Neural cell (in vitro differentiated cells): ENCODE measurements at regions not wholly inside any gene's neighbourhood (a gene's known extent, or its start where the extent isn't known, plus 50 kb on each side); places are given as distances from the start of the nearest gene placed in this dataset.

Source experiments
- H2AFZ ChIP-seq: fragments of 200-600, 300-800 bp; sonication (generic), shearing (Covaris generic); 2 replicates; pipeline ENCODE4 v1.6.0; 2014; ENCODE audit warnings: low read depth, mild to moderate bottlenecking, antibody characterized with exemption, low read length, moderate library complexity
- H3F3A ChIP-seq: fragments of 200-600 bp; shearing (Covaris generic); 2 replicates; pipeline ENCODE4 v1.6.1; 2016; ENCODE audit warnings: mild to moderate bottlenecking, moderate library complexity, mixed read lengths, antibody characterized with exemption, low read length; ENCODE audit not compliant: insufficient read depth, poor library complexity, severe bottlenecking
- H3K27ac ChIP-seq: fragments of 200-600, 300-800 bp; sonication (generic), shearing (Covaris generic); 2 replicates; pipeline ENCODE4 v1.5.1; 2014; ENCODE audit warnings: mild to moderate bottlenecking, low read length, moderate library complexity
- H3K27me3 ChIP-seq: fragments of 300-800, 200-600 bp; sonication (generic), shearing (Covaris generic); 2 replicates; pipeline ENCODE4 v1.6.0; 2014; ENCODE audit warnings: mild to moderate bottlenecking, low read depth, low read length, moderate library complexity; ENCODE audit not compliant: insufficient read depth
- H3K36me3 ChIP-seq: fragments of 300-800, 200-600 bp; sonication (generic), shearing (Covaris generic); 2 replicates; pipeline ENCODE4 v1.5.1; 2014; ENCODE audit warnings: mild to moderate bottlenecking, antibody characterized with exemption, low read length, moderate library complexity; ENCODE audit not compliant: insufficient read depth
- H3K4me2 ChIP-seq: fragments of 300-800, 200-600 bp; sonication (generic), shearing (Covaris generic); 2 replicates; pipeline ENCODE4 v1.6.0; 2014; ENCODE audit warnings: mild to moderate bottlenecking, low read length
- H3K4me3 ChIP-seq: fragments of 300-800, 200-600 bp; sonication (generic), shearing (Covaris generic); 2 replicates; pipeline ENCODE4 v1.5.1; 2014; ENCODE audit warnings: mild to moderate bottlenecking, low read length, moderate library complexity
- H3K79me2 ChIP-seq: fragments of 200-600 bp; shearing (Covaris generic); replicated peaks from 2 replicates; pipeline ENCODE4 v1.6.0; 2014; ENCODE audit warnings: mild to moderate bottlenecking, low read length, moderate library complexity; ENCODE audit not compliant: insufficient read depth
- H3K9ac ChIP-seq: fragments of 300-800, 200-600 bp; sonication (generic), shearing (Covaris generic); 2 replicates; pipeline ENCODE4 v1.6.1; 2016; ENCODE audit warnings: mild to moderate bottlenecking, low read length, mixed read lengths
- H3K9me2 ChIP-seq: fragments of 200-600 bp; shearing (Covaris generic); 2 replicates; pipeline ENCODE4 v1.6.1; 2016; ENCODE audit warnings: mild to moderate bottlenecking, low read length, mixed read lengths; ENCODE audit not compliant: insufficient read depth
- H3K9me3 ChIP-seq: fragments of 200-600, 300-800 bp; sonication (generic), shearing (Covaris generic); 2 replicates; pipeline ENCODE4 v1.6.1; 2016; ENCODE audit warnings: mild to moderate bottlenecking, mixed run types, low read length, moderate library complexity, mixed read lengths
- H4K20me1 ChIP-seq: fragments of 200-600 bp; shearing (Covaris generic); 2 replicates; pipeline ENCODE4 v1.6.1; 2016; ENCODE audit warnings: mild to moderate bottlenecking, mixed run types; ENCODE audit not compliant: insufficient read depth
- CTCF ChIP-seq: fragments of 450-650 bp; IDR thresholded peaks from 2 replicates; pipeline ENCODE4 v1.5.1; 2014; ENCODE audit warnings: antibody characterized with exemption, mild to moderate bottlenecking, moderate library complexity; ENCODE audit not compliant: poor library complexity, severe bottlenecking
- EP300 ChIP-seq: fragments of 450-650 bp; conservative IDR thresholded peaks from 2 replicates; pipeline ENCODE4 v1.6.1; 2014; ENCODE audit warnings: antibody characterized with exemption, mild to moderate bottlenecking, moderate library complexity; ENCODE audit not compliant: poor library complexity, severe bottlenecking
- EZH2 ChIP-seq: fragments of 200-600, 300-800 bp; shearing (Covaris generic), sonication (generic); IDR thresholded peaks from 2 replicates; pipeline ENCODE4 v1.6.1; 2014; ENCODE audit warnings: antibody characterized with exemption, low read length, borderline replicate concordance, mild to moderate bottlenecking; ENCODE audit not compliant: insufficient read depth, poor library complexity, severe bottlenecking
- MXI1 ChIP-seq: fragments of 450-650 bp; conservative IDR thresholded peaks from 2 replicates; pipeline ENCODE4 v1.6.1; 2014; ENCODE audit warnings: antibody characterized with exemption, mild to moderate bottlenecking; ENCODE audit not compliant: poor library complexity, severe bottlenecking
- POLR2AphosphoS5 ChIP-seq: IDR thresholded peaks from 2 replicates; pipeline ENCODE4 v1.6.1; 2012
- RAD21 ChIP-seq: fragments of 450-650 bp; conservative IDR thresholded peaks from 2 replicates; pipeline ENCODE4 v1.6.1; 2014; ENCODE audit warnings: antibody characterized with exemption, mild to moderate bottlenecking, moderate library complexity
- REST ChIP-seq: IDR thresholded peaks from 2 replicates; pipeline ENCODE4 v1.6.1; 2012; ENCODE audit warnings: borderline replicate concordance
- SMC3 ChIP-seq: fragments of 450-650 bp; conservative IDR thresholded peaks from 2 replicates; pipeline ENCODE4 v1.6.1; 2014; ENCODE audit warnings: antibody characterized with exemption, mild to moderate bottlenecking, moderate library complexity; ENCODE audit not compliant: poor library complexity
- TAF1 ChIP-seq: IDR thresholded peaks from 2 replicates; pipeline ENCODE4 v1.6.1; 2012; ENCODE audit warnings: low read depth

GRCh38 chr5:156253130-156253529, 73.8 kb upstream of the SGCD start:
- Histone ChIP-seq H3K27me3 (peaks cover 7% of the 10 kb centered on the region), H3K4me2 (no peak overlapping the region), H3K79me2 (no peaks in the 10 kb centered on the region), H2AFZ (no peak overlapping the region), H3F3A (no peaks in the 10 kb centered on the region), H3K9ac (no peak overlapping the region), H3K4me3 (no peak overlapping the region), H3K36me3 (no peaks in the 10 kb centered on the region), H4K20me1 (no peaks in the 10 kb centered on the region), H3K27ac (no peak overlapping the region), H3K9me3 (no peaks in the 10 kb centered on the region), H3K9me2 (no peaks in the 10 kb centered on the region)
- no peak for TF ChIP-seq REST
- TF ChIP-seq RAD21, result no peak
- no peak for TF ChIP-seq EZH2
- TF ChIP-seq EP300, result no peak
- TF ChIP-seq SMC3, result no peak
- TF ChIP-seq TAF1, result no peak
- no peak for TF ChIP-seq CTCF
- TF ChIP-seq MXI1, result no peak
- no peak for TF ChIP-seq POLR2AphosphoS5

- Histone ChIP-seq H4K20me1 (no peaks in the 10 kb centered on the region), H3K9me2 (no peaks in the 10 kb centered on the region), H3K36me3 (no peaks in the 10 kb centered on the region), H3F3A (no peaks in the 10 kb centered on the region), H3K27ac (no peak overlapping the region), H3K9me3 (no peaks in the 10 kb centered on the region), H3K4me2 (no peak overlapping the region), H3K79me2 (no peaks in the 10 kb centered on the region), H3K4me3 (no peak overlapping the region), H2AFZ (no peak overlapping the region), H3K27me3 (no peaks in the 10 kb centered on the region), H3K9ac (no peak overlapping the region)
- no peak for TF ChIP-seq EZH2
- TF ChIP-seq MXI1, result no peak
These were observed 72.8 kb upstream of the SGCD start for GRCh38 chr5:156254196-156254595.

- H3K27ac ChIP-seq, result no peak overlapping the region
- no peaks in the 10 kb centered on the region for H3K79me2 ChIP-seq
- H3K9me2 ChIP-seq, result no peaks in the 10 kb centered on the region
- no peaks in the 10 kb centered on the region for H3F3A ChIP-seq
- no peaks in the 10 kb centered on the region for H3K9me3 ChIP-seq
- no peak overlapping the region for H3K4me2 ChIP-seq
- H3K27me3 ChIP-seq, result no peaks in the 10 kb centered on the region
- no peaks in the 10 kb centered on the region for H4K20me1 ChIP-seq
- no peak overlapping the region for H3K9ac ChIP-seq
- H3K36me3 ChIP-seq, result no peaks in the 10 kb centered on the region
- H3K4me3 ChIP-seq, result no peak overlapping the region
- no peak overlapping the region for H2AFZ ChIP-seq
- TF ChIP-seq EZH2, result no peak
- no peak for TF ChIP-seq EP300
- no peak for TF ChIP-seq RAD21
- no peak for TF ChIP-seq POLR2AphosphoS5
- no peak for TF ChIP-seq SMC3
- TF ChIP-seq REST, result no peak
- no peak for TF ChIP-seq MXI1
- no peak for TF ChIP-seq CTCF
- TF ChIP-seq TAF1, result no peak
These were observed 70.3 kb upstream of the SGCD start for GRCh38 chr5:156256642-156257041.
